ENCODE measurements at regions not wholly inside any gene's neighbourhood (a gene's known extent, or its start where the extent isn't known, plus 50 kb on each side); places are given as distances from the start of the nearest gene placed in this dataset.

- TF ChIP-seq, protein P1, sequence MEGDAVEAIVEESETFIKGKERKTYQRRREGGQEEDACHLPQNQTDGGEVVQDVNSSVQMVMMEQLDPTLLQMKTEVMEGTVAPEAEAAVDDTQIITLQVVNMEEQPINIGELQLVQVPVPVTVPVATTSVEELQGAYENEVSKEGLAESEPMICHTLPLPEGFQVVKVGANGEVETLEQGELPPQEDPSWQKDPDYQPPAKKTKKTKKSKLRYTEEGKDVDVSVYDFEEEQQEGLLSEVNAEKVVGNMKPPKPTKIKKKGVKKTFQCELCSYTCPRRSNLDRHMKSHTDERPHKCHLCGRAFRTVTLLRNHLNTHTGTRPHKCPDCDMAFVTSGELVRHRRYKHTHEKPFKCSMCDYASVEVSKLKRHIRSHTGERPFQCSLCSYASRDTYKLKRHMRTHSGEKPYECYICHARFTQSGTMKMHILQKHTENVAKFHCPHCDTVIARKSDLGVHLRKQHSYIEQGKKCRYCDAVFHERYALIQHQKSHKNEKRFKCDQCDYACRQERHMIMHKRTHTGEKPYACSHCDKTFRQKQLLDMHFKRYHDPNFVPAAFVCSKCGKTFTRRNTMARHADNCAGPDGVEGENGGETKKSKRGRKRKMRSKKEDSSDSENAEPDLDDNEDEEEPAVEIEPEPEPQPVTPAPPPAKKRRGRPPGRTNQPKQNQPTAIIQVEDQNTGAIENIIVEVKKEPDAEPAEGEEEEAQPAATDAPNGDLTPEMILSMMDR (IDR thresholded peaks at IDR 0.05), result no peak
- TF ChIP-seq POLR2A (IDR thresholded peaks at IDR 0.05), result no peak
These were observed 292.1 kb downstream of the BAMBI start for GRCh38 chr10:28969413-28969812.
